B cell (primary cell): ENCODE measurements at regions not wholly inside any gene's neighbourhood (a gene's known extent, or its start where the extent isn't known, plus 50 kb on each side); places are given as distances from the start of the nearest gene placed in this dataset.
"Not testable (repeated sequence)": the region's sequence is repeated elsewhere in the genome, so short reads cannot be mapped to it uniquely, and the experiment has no call there.

Experiments used
- ATAC-seq: fragments of 200-7000 bp; cut with Tn5 transposase; one replicate; pipeline ENCODE4 v1.10.0; 2021; ENCODE audit warnings: low read depth, mild to moderate bottlenecking, moderate number of reproducible peaks, moderate library complexity
- CTCF ChIA-PET: fragments of 350-600 bp; sonication (Branson Sonifier 250); formaldehyde crosslinking; loops from one replicate; lab custom pipeline; 2021; ENCODE audit warnings: antibody characterized with exemption, inconsistent platforms; lab: Charles Lee
- POLR2A ChIA-PET: fragments of 350-600 bp; sonication (Branson Sonifier 250); formaldehyde crosslinking; loops from one replicate; lab custom pipeline; 2021; ENCODE audit warnings: antibody characterized with exemption; lab: Charles Lee
- DNase-seq: peaks from one replicate; pipeline ENCODE4 v3.0.0; 2013
- H2AFZ ChIP-seq: 2 replicates; pipeline ENCODE4 v1.6.1; 2012; ENCODE audit warnings: mild to moderate bottlenecking, low read depth, low read length; ENCODE audit not compliant: insufficient read depth, poor library complexity, severe bottlenecking
- H3K27ac ChIP-seq, 2 donors: 1 replicate in 1 of 2; 2 replicates in 1 of 2; pipeline ENCODE4 v1.5.1; 2012 to 2013; ENCODE audit warnings: low read length in 2 of 2, mild to moderate bottlenecking in 2 of 2, moderate library complexity in 1 of 2
- H3K27me3 ChIP-seq, 4 experiments: fragments of 200-600 bp in 1 of 4; sonication (generic) in 1 of 4; replicated peaks in 1 of 4; 1 replicate in 2 of 4; 2 replicates in 2 of 4; pipeline versions ENCODE4 v1.6.1 to v1.7.0; 2013 to 2016; ENCODE audit warnings: low read length in 3 of 4, mild to moderate bottlenecking in 2 of 4, mixed read lengths in 1 of 4, moderate library complexity in 1 of 4; ENCODE audit not compliant: insufficient read depth in 4 of 4, control insufficient read depth in 3 of 4; ENCODE audit errors: control extremely low read depth in 1 of 4
- H3K36me3 ChIP-seq, 2 experiments: replicated peaks in 1 of 2; 1 replicate in 1 of 2; 2 replicates in 1 of 2; pipeline versions ENCODE4 v1.6.1 to v1.7.1; 2013; ENCODE audit warnings: low read length in 1 of 2; ENCODE audit not compliant: insufficient read depth in 2 of 2, control insufficient read depth in 1 of 2; ENCODE audit errors: control extremely low read depth in 1 of 2, extremely low read depth in 1 of 2
- H3K4me1 ChIP-seq, 2 donors: fragments of 200-600 bp in 1 of 2; sonication (generic) in 1 of 2; 1 replicate in 1 of 2; 2 replicates in 1 of 2; pipeline versions ENCODE4 v1.5.1 to v1.6.1; 2013 to 2017; ENCODE audit warnings: low read length in 2 of 2; ENCODE audit not compliant: control insufficient read depth in 2 of 2, insufficient read depth in 2 of 2
- H3K4me2 ChIP-seq: replicated peaks from 2 replicates; pipeline ENCODE3; 2012; ENCODE audit warnings: mild to moderate bottlenecking, low read depth, low read length; ENCODE audit not compliant: poor library complexity, severe bottlenecking
- H3K4me3 ChIP-seq, 5 experiments: fragments of 200-600 bp in 1 of 5; sonication (generic) in 1 of 5; 1 replicate in 3 of 5; 2 replicates in 2 of 5; pipeline versions ENCODE4 v1.5.1 to v1.7.0; 2011 to 2016; ENCODE audit warnings: low read length in 4 of 5, mild to moderate bottlenecking in 4 of 5, low read depth in 2 of 5, control low read depth in 1 of 5, moderate library complexity in 1 of 5; ENCODE audit not compliant: insufficient read depth in 1 of 5; ENCODE audit errors: control extremely low read depth in 1 of 5, extremely low read depth in 1 of 5
- H3K79me2 ChIP-seq: fragments of 200-600 bp; sonication (generic); one replicate; pipeline ENCODE4 v1.6.0; 2016; ENCODE audit warnings: low read length; ENCODE audit not compliant: control insufficient read depth, insufficient read depth
- H3K9ac ChIP-seq: fragments of 200-600 bp; sonication (generic); 2 replicates; pipeline ENCODE4 v1.6.1; 2017; ENCODE audit warnings: mild to moderate bottlenecking, low read length, moderate library complexity
- H3K9me3 ChIP-seq, 3 donors: one replicate each; pipeline versions ENCODE4 v1.6.1 to v1.7.1; 2013; ENCODE audit warnings: low read length in 2 of 3; ENCODE audit not compliant: control insufficient read depth in 2 of 3, insufficient read depth in 1 of 3; ENCODE audit errors: control extremely low read depth in 1 of 3
- H4K20me1 ChIP-seq: 2 replicates; pipeline ENCODE4 v1.6.0; 2012; ENCODE audit warnings: mild to moderate bottlenecking, low read length; ENCODE audit not compliant: insufficient read depth, control insufficient read depth, poor library complexity, severe bottlenecking
- H3K27ac Mint-ChIP-seq: one replicate; pipeline ENCODE4 v1.8.0; 2021; ENCODE audit warnings: mixed read lengths
- H3K27me3 Mint-ChIP-seq: one replicate; pipeline ENCODE4 v1.8.0; 2021; ENCODE audit warnings: mixed read lengths
- H3K4me1 Mint-ChIP-seq: one replicate; pipeline ENCODE4 v1.8.0; 2021; ENCODE audit warnings: mixed read lengths
- H3K4me3 Mint-ChIP-seq: one replicate; pipeline ENCODE4 v1.8.0; 2021; ENCODE audit warnings: mixed read lengths
- H3K9me3 Mint-ChIP-seq: one replicate; pipeline ENCODE4 v1.8.0; 2022; ENCODE audit warnings: mixed read lengths; ENCODE audit not compliant: insufficient read depth
- CTCF ChIP-seq: fragments of 200-600 bp; IDR thresholded peaks from one replicate; pipeline ENCODE4 v1.8.0; 2022; ENCODE audit warnings: antibody characterized with exemption, mild to moderate bottlenecking
- EZH2 ChIP-seq: IDR thresholded peaks from 2 replicates; pipeline ENCODE4 v1.6.1; 2012; ENCODE audit warnings: borderline replicate concordance, low read depth, mild to moderate bottlenecking, moderate library complexity, low read length; ENCODE audit not compliant: insufficient read depth, poor library complexity, severe bottlenecking
- WGBS: methylation state at CpG from one replicate; pipeline ENCODE4 v1.1.5; 2013; ENCODE audit warnings: missing lambda C conversion rate; ENCODE audit not compliant: insufficient coverage; 5-methylcytosine and 5-hydroxymethylcytosine counted together
- intact Hi-C: fragments of 100-400 bp; cut with micrococcal nuclease; formaldehyde crosslinking; loops from one replicate; pipeline ENCODE4 v1.10.0; 2022

- CTCF ChIA-PET, intact Hi-C loops: not testable (repeated sequence)
- no CpG with 5 or more reads among the region's 9 CpGs for WGBS
Observed at GRCh38 chr15:20680257-20680815, 138.7 kb upstream of the GOLGA6L6 start.

GRCh38 chr15:20672470-20672869 is 130.9 kb upstream of the GOLGA6L6 start:
- no peak overlapping the region for H3K4me3 ChIP-seq
- WGBS, result no CpG with 5 or more reads among the region's 1 CpG
- H3K4me3 Mint-ChIP-seq, result no peak overlapping the region
- ATAC-seq (no peak), DNase-seq (no peak)
- no peak overlapping the region for H3K27ac Mint-ChIP-seq
- no peaks in the 10 kb centered on the region for H3K9me3 ChIP-seq
- ChIA-PET POLR2A (no interaction called here), CTCF (no interaction called here)
- peaks cover 3% of the 10 kb centered on the region for H3K27me3 Mint-ChIP-seq
- H3K4me1 Mint-ChIP-seq, result no peaks in the 10 kb centered on the region
- no peak overlapping the region for H3K9ac ChIP-seq
- H4K20me1 ChIP-seq, result no peaks in the 10 kb centered on the region
- no peak overlapping the region for H3K4me2 ChIP-seq
- H3K36me3 ChIP-seq, result no peaks in the 10 kb centered on the region
- no peaks in the 10 kb centered on the region for H3K4me1 ChIP-seq
- no peak overlapping the region for H2AFZ ChIP-seq
- no peak overlapping the region for H3K27ac ChIP-seq
- H3K27me3 ChIP-seq, result peaks cover 0 to 3% (median 0%) of the 10 kb centered on the region in 4 experiments
- no peaks in the 10 kb centered on the region for H3K79me2 ChIP-seq
- TF ChIP-seq CTCF, result no peak
- no peak for TF ChIP-seq EZH2
- intact Hi-C loops, result no loop called here
- H3K9me3 Mint-ChIP-seq, result no peaks in the 10 kb centered on the region

More at GRCh38 chr15:20680257-20680815, 138.7 kb upstream of the GOLGA6L6 start:
- DNase-seq, H4K20me1 ChIP-seq, H3K4me1 Mint-ChIP-seq, H3K27me3 ChIP-seq, H3K9me3 ChIP-seq, H3K4me3 Mint-ChIP-seq, H3K4me1 ChIP-seq, H2AFZ ChIP-seq, ATAC-seq, H3K79me2 ChIP-seq, H3K27ac ChIP-seq, H3K27ac Mint-ChIP-seq, H3K4me2 ChIP-seq, H3K9me3 Mint-ChIP-seq, H3K27me3 Mint-ChIP-seq, POLR2A ChIA-PET, H3K9ac ChIP-seq, H3K4me3 ChIP-seq, H3K36me3 ChIP-seq: not testable (repeated sequence)
